ENCODE measurements at regions not wholly inside any gene's neighbourhood (a gene's known extent, or its start where the extent isn't known, plus 50 kb on each side); places are given as distances from the start of the nearest gene placed in this dataset.

- ChIA-PET POLR2A (no interaction called here), CTCF (no interaction called here)
- TF ChIP-seq LEF1 (IDR thresholded peaks at IDR 0.05; ENCODE audit: borderline replicate concordance) (no peak), ZNF384 (IDR thresholded peaks at IDR 0.05) (no peak), ELF4 (IDR thresholded peaks at IDR 0.05) (no peak), HDGF (IDR thresholded peaks at IDR 0.05; ENCODE audit: borderline replicate concordance) (no peak)
- DNase-seq (ENCODE audit: extremely low spot score) = no peak
These were observed 355.6 kb upstream of the GYPC start for GRCh38 chr2:126300348-126300747.

- TF ChIP-seq TARDBP (IDR thresholded peaks at IDR 0.05) (no peak), PKNOX1 (IDR thresholded peaks at IDR 0.05) (no peak), HDGF (IDR thresholded peaks at IDR 0.05; ENCODE audit: borderline replicate concordance) (no peak), CTBP1 (IDR thresholded peaks at IDR 0.05; ENCODE audit: borderline replicate concordance) (no peak), BHLHE40 (IDR thresholded peaks at IDR 0.05; ENCODE audit: borderline replicate concordance) (no peak), SUZ12 (IDR thresholded peaks at IDR 0.05) (no peak), ARNT (IDR thresholded peaks at IDR 0.05) (no peak)
- no peak for DNase-seq (ENCODE audit: extremely low spot score)
- ChIA-PET POLR2A (no interaction called here), CTCF (no interaction called here)
These were observed 353.9 kb upstream of the GYPC start for GRCh38 chr2:126302043-126302442.

GRCh38 chr2:126303113-126303512 is 352.8 kb upstream of the GYPC start:
- ChIA-PET CTCF (no interaction called here), POLR2A (no interaction called here)
- no peak for TF ChIP-seq HDGF (IDR thresholded peaks at IDR 0.05; ENCODE audit: borderline replicate concordance)
- TF ChIP-seq NFRKB (IDR thresholded peaks at IDR 0.05) = no peak
- DNase-seq (ENCODE audit: extremely low spot score) = no peak

- DNase-seq (ENCODE audit: extremely low spot score) = no peak
- ChIA-PET CTCF (no interaction called here), POLR2A (no interaction called here)
- TF ChIP-seq FOXK2 (IDR thresholded peaks at IDR 0.05) = no peak
- TF ChIP-seq CTBP1 (IDR thresholded peaks at IDR 0.05; ENCODE audit: borderline replicate concordance) = no peak
- TF ChIP-seq NFRKB (IDR thresholded peaks at IDR 0.05) = no peak
- no peak for TF ChIP-seq LEF1 (IDR thresholded peaks at IDR 0.05; ENCODE audit: borderline replicate concordance)
- no peak for TF ChIP-seq L3MBTL2 (conservative IDR thresholded peaks at IDR 0.05)
- no peak for TF ChIP-seq PKNOX1 (IDR thresholded peaks at IDR 0.05)
- TF ChIP-seq FOXM1 (IDR thresholded peaks at IDR 0.05; ENCODE audit: borderline replicate concordance) = no peak
- no peak for TF ChIP-seq SP1 (IDR thresholded peaks at IDR 0.05)
- no peak for TF ChIP-seq SUZ12 (IDR thresholded peaks at IDR 0.05)
- TF ChIP-seq ZNF384 (IDR thresholded peaks at IDR 0.05) = no peak
- TF ChIP-seq HDGF (IDR thresholded peaks at IDR 0.05; ENCODE audit: borderline replicate concordance) = no peak
- TF ChIP-seq BHLHE40 (IDR thresholded peaks at IDR 0.05; ENCODE audit: borderline replicate concordance) = no peak
- TF ChIP-seq ARNT (IDR thresholded peaks at IDR 0.05) = no peak
- TF ChIP-seq TARDBP (IDR thresholded peaks at IDR 0.05) = no peak
- no peak for TF ChIP-seq ELF4 (IDR thresholded peaks at IDR 0.05)
- TF ChIP-seq FOXA1 (IDR thresholded peaks at IDR 0.05) = no peak
These were observed 351.8 kb upstream of the GYPC start for GRCh38 chr2:126304154-126304553.

- ChIA-PET POLR2A (no interaction called here), CTCF (no interaction called here)
- TF ChIP-seq TARDBP (IDR thresholded peaks at IDR 0.05) (no peak), CTBP1 (IDR thresholded peaks at IDR 0.05; ENCODE audit: borderline replicate concordance) (no peak), NFRKB (IDR thresholded peaks at IDR 0.05) (no peak), ZNF384 (IDR thresholded peaks at IDR 0.05) (no peak), ELF4 (IDR thresholded peaks at IDR 0.05) (no peak), L3MBTL2 (conservative IDR thresholded peaks at IDR 0.05) (no peak), ARNT (IDR thresholded peaks at IDR 0.05) (no peak), SP1 (IDR thresholded peaks at IDR 0.05) (no peak)
- no peak for DNase-seq (ENCODE audit: extremely low spot score)
These were observed 349.4 kb upstream of the GYPC start for GRCh38 chr2:126306539-126306938.

GRCh38 chr2:126307740-126308139 is 348.2 kb upstream of the GYPC start:
- CTCF ChIA-PET = no interaction called here
- no peak for DNase-seq (ENCODE audit: extremely low spot score)
- TF ChIP-seq SP1 (IDR thresholded peaks at IDR 0.05) = no peak
- TF ChIP-seq ELF4 (IDR thresholded peaks at IDR 0.05) = no peak
- no peak for TF ChIP-seq L3MBTL2 (conservative IDR thresholded peaks at IDR 0.05)
- no peak for TF ChIP-seq HDGF (IDR thresholded peaks at IDR 0.05; ENCODE audit: borderline replicate concordance)
- no peak for TF ChIP-seq LEF1 (IDR thresholded peaks at IDR 0.05; ENCODE audit: borderline replicate concordance)
- TF ChIP-seq FOXK2 (IDR thresholded peaks at IDR 0.05) = no peak
- no peak for TF ChIP-seq FOXM1 (IDR thresholded peaks at IDR 0.05; ENCODE audit: borderline replicate concordance)
- TF ChIP-seq PKNOX1 (IDR thresholded peaks at IDR 0.05) = no peak
- no peak for TF ChIP-seq FOXA1 (IDR thresholded peaks at IDR 0.05)
- TF ChIP-seq SUZ12 (IDR thresholded peaks at IDR 0.05) = no peak
- no peak for TF ChIP-seq BHLHE40 (IDR thresholded peaks at IDR 0.05; ENCODE audit: borderline replicate concordance)
- no peak for TF ChIP-seq TARDBP (IDR thresholded peaks at IDR 0.05)
- TF ChIP-seq ZNF384 (IDR thresholded peaks at IDR 0.05) = no peak
- TF ChIP-seq CTBP1 (IDR thresholded peaks at IDR 0.05; ENCODE audit: borderline replicate concordance) = no peak
- TF ChIP-seq ARNT (IDR thresholded peaks at IDR 0.05) = no peak
- TF ChIP-seq NFRKB (IDR thresholded peaks at IDR 0.05) = no peak
- POLR2A ChIA-PET = no interaction called here

GRCh38 chr2:126309185-126309584 is 346.8 kb upstream of the GYPC start:
- DNase-seq (ENCODE audit: extremely low spot score) = no peak
- POLR2A ChIA-PET = no interaction called here
- CTCF ChIA-PET = no interaction called here
- TF ChIP-seq TARDBP (IDR thresholded peaks at IDR 0.05) (no peak), BHLHE40 (IDR thresholded peaks at IDR 0.05; ENCODE audit: borderline replicate concordance) (no peak), ARNT (IDR thresholded peaks at IDR 0.05) (no peak), NFRKB (IDR thresholded peaks at IDR 0.05) (no peak), HDGF (IDR thresholded peaks at IDR 0.05; ENCODE audit: borderline replicate concordance) (no peak), LEF1 (IDR thresholded peaks at IDR 0.05; ENCODE audit: borderline replicate concordance) (no peak), FOXK2 (IDR thresholded peaks at IDR 0.05) (no peak), CTBP1 (IDR thresholded peaks at IDR 0.05; ENCODE audit: borderline replicate concordance) (no peak), ZNF384 (IDR thresholded peaks at IDR 0.05) (no peak), PKNOX1 (IDR thresholded peaks at IDR 0.05) (no peak), FOXA1 (IDR thresholded peaks at IDR 0.05) (no peak), SP1 (IDR thresholded peaks at IDR 0.05) (no peak), FOXM1 (IDR thresholded peaks at IDR 0.05; ENCODE audit: borderline replicate concordance) (no peak), ELF4 (IDR thresholded peaks at IDR 0.05) (no peak), L3MBTL2 (conservative IDR thresholded peaks at IDR 0.05) (no peak), SUZ12 (IDR thresholded peaks at IDR 0.05) (no peak)

Data from HEK293T (cell line).